GM19099 (cell line): ENCODE measurements at regions not wholly inside any gene's neighbourhood (a gene's known extent, or its start where the extent isn't known, plus 50 kb on each side); places are given as distances from the start of the nearest gene placed in this dataset.

Experiments
- POLR2A ChIP-seq: IDR thresholded peaks from 3 replicates; pipeline ENCODE4 v1.6.1; 2011; ENCODE audit warnings: low read depth; ENCODE audit not compliant: insufficient read length; ENCODE audit errors: extremely low read depth

GRCh38 chr3:107283948-107284347 is 93.3 kb upstream of the CCDC54 start:
- no peak for TF ChIP-seq POLR2A

- no peak for TF ChIP-seq POLR2A
Measured at GRCh38 chr3:107284612-107285011, 92.6 kb upstream of the CCDC54 start.

- TF ChIP-seq POLR2A, result no peak
Measured at GRCh38 chr3:107285197-107285596, 92.0 kb upstream of the CCDC54 start.

GRCh38 chr3:107289354-107289753 is 87.9 kb upstream of the CCDC54 start:
- TF ChIP-seq POLR2A, result no peak

- TF ChIP-seq POLR2A, result no peak
Measured at GRCh38 chr3:107294117-107294516, 83.1 kb upstream of the CCDC54 start.

- no peak for TF ChIP-seq POLR2A
Measured at GRCh38 chr3:107297597-107297996, 79.6 kb upstream of the CCDC54 start.

- TF ChIP-seq POLR2A, result no peak
Measured at GRCh38 chr3:107307205-107307604, 70.0 kb upstream of the CCDC54 start.

- no peak for TF ChIP-seq POLR2A
Measured at GRCh38 chr3:107308716-107309115, 68.5 kb upstream of the CCDC54 start.

GRCh38 chr3:107309312-107309711 is 67.9 kb upstream of the CCDC54 start:
- no peak for TF ChIP-seq POLR2A

- TF ChIP-seq POLR2A, result no peak
Measured at GRCh38 chr3:107313711-107314110, 63.5 kb upstream of the CCDC54 start.

GRCh38 chr3:107315141-107315540 is 62.1 kb upstream of the CCDC54 start:
- TF ChIP-seq POLR2A, result no peak

GRCh38 chr3:107323723-107324122 is 53.5 kb upstream of the CCDC54 start:
- no peak for TF ChIP-seq POLR2A

GRCh38 chr3:107325446-107325845 is 51.8 kb upstream of the CCDC54 start:
- TF ChIP-seq POLR2A, result no peak
